Adrenal gland (tissue), 9 donors: ENCODE measurements at regions not wholly inside any gene's neighbourhood (a gene's known extent, or its start where the extent isn't known, plus 50 kb on each side); places are given as distances from the start of the nearest gene placed in this dataset.

ENCODE experiments used
- DNase-seq, 7 donors: peaks; one replicate each; pipeline ENCODE4 v3.0.0-alpha.2; 2019 to 2020
- H3K27ac ChIP-seq, 5 donors: fragments of 200-600 bp; sonication (generic) in 4 of 5; 1 replicate in 3 of 5; 2 replicates in 2 of 5; pipeline versions ENCODE4 v1.5.1 to v1.8.0; 2016 to 2020; ENCODE audit warnings: mild to moderate bottlenecking in 1 of 5
- H3K27me3 ChIP-seq: fragments of 200-600 bp; 2 replicates; pipeline ENCODE4 v1.8.0; 2021
- H3K36me3 ChIP-seq, 2 donors: fragments of 200-600 bp; replicated peaks in 1 of 2; 1 replicate in 1 of 2; 2 replicates in 1 of 2; pipeline versions ENCODE4 v1.5.1 to v1.8.0; 2018 to 2022
- H3K4me1 ChIP-seq, 2 donors: fragments of 200-600 bp; replicated peaks in 1 of 2; 1 replicate in 1 of 2; 2 replicates in 1 of 2; pipeline versions ENCODE4 v1.5.1 to v1.8.0; 2018 to 2021
- H3K4me3 ChIP-seq, 4 donors: fragments of 200-600 bp; sonication (generic) in 3 of 4; one replicate each; pipeline ENCODE4 v1.5.1; 2016 to 2018
- H3K9me3 ChIP-seq, 3 donors: fragments of 200-600 bp; sonication (generic) in 1 of 3; replicated peaks in 1 of 3; 1 replicate in 2 of 3; 2 replicates in 1 of 3; pipeline versions ENCODE4 v1.5.1 to v1.8.0; 2016 to 2021
- CTCF ChIP-seq, 6 experiments: fragments of 450-650 bp in 4 of 6; fragments of 200-600 bp in 2 of 6; sonication (generic) in 1 of 6; IDR thresholded peaks; 1 replicate in 5 of 6; 2 replicates in 1 of 6; pipeline versions ENCODE4 v1.5.1 to v1.8.0; 2016 to 2021; ENCODE audit warnings: antibody characterized with exemption in 6 of 6, mild to moderate bottlenecking in 2 of 6, moderate library complexity in 1 of 6
- POLR2A ChIP-seq, 2 donors: fragments of 450-650 bp; IDR thresholded peaks; one replicate each; pipeline ENCODE4 v1.6.1; 2017; ENCODE audit warnings: antibody characterized with exemption in 2 of 2, mild to moderate bottlenecking in 2 of 2, moderate library complexity in 1 of 2
- WGBS, 4 donors: extraction: QIAGEN DNeasy Blood & Tissue Kit in 2 of 4; methylation state at CpG; one replicate each; pipeline versions ENCODE4 v1.1.5 to v1.1.7; 2013 to 2017; 5-methylcytosine and 5-hydroxymethylcytosine counted together
- intact Hi-C, 2 donors: fragments of 100-400 bp; cut with DNase I; formaldehyde crosslinking; loops; one replicate each; pipeline versions ENCODE4 v1.14.1 to v1.15.0; 2022 to 2023
- donor health status: healthy with polysubstance abuse.
- donor health status: Bipolar disorder and iron deficiency.
- donor health status: DM: yes; HTN: yes; CAD: no.
- donor health status: DM: no; HTN: no; CAD: no.
- donor health status: DM: no; HTN: no; CAD: no.

- no peaks in the 10 kb centered on the region for H3K36me3 ChIP-seq
- H3K27me3 ChIP-seq, result no peaks in the 10 kb centered on the region
- no peak for TF ChIP-seq POLR2A (IDR thresholded peaks at IDR 0.05)
- no peak for TF ChIP-seq CTCF (IDR thresholded peaks at IDR 0.05)
- DNase-seq, result no peak
- no peaks in the 10 kb centered on the region for H3K9me3 ChIP-seq
- intact Hi-C loops, result no loop called here
- H3K27ac ChIP-seq, result no peak overlapping the region
- H3K4me3 ChIP-seq, result no peak overlapping the region
- no peaks in the 10 kb centered on the region for H3K4me1 ChIP-seq
These were observed 410.3 kb upstream of the ZNF385D start for GRCh38 chr3:22161315-22161714.

GRCh38 chr3:22170370-22170769 lies 419.4 kb upstream of the ZNF385D start:
- Histone ChIP-seq H3K27me3 (no peaks in the 10 kb centered on the region), H3K4me1 (no peaks in the 10 kb centered on the region), H3K36me3 (no peaks in the 10 kb centered on the region), H3K9me3 (no peaks in the 10 kb centered on the region), H3K4me3 (no peak overlapping the region), H3K27ac (no peak overlapping the region)
- DNase-seq, result no peak
- 54 to 71% (median 66%) methylated on average over 1 of the region's 1 CpG for WGBS, 4 donors
- intact Hi-C loops, result no loop called here
- TF ChIP-seq POLR2A (IDR thresholded peaks at IDR 0.05) (no peak), CTCF (IDR thresholded peaks at IDR 0.05) (no peak)

- no peak for DNase-seq
- 64 to 80% (median 78%) methylated on average over 4 of the region's 4 CpGs for WGBS, 4 donors
- Histone ChIP-seq H3K36me3 (no peaks in the 10 kb centered on the region), H3K4me3 (no peak overlapping the region), H3K9me3 (no peaks in the 10 kb centered on the region), H3K4me1 (no peaks in the 10 kb centered on the region), H3K27me3 (no peaks in the 10 kb centered on the region), H3K27ac (no peak overlapping the region)
- TF ChIP-seq CTCF (IDR thresholded peaks at IDR 0.05) (no peak), POLR2A (IDR thresholded peaks at IDR 0.05) (no peak)
- intact Hi-C loops, result no loop called here
These were observed 422.0 kb upstream of the ZNF385D start for GRCh38 chr3:22172964-22173363.

GRCh38 chr3:22175947-22176346 lies 424.9 kb upstream of the ZNF385D start:
- H3K9me3 ChIP-seq, result no peaks in the 10 kb centered on the region
- TF ChIP-seq POLR2A (IDR thresholded peaks at IDR 0.05) (no peak), CTCF (IDR thresholded peaks at IDR 0.05) (peak in 1 of 6 experiments; percentile 18)
- no peaks in the 10 kb centered on the region for H3K27me3 ChIP-seq
- no peaks in the 10 kb centered on the region for H3K4me1 ChIP-seq
- no peak overlapping the region for H3K4me3 ChIP-seq
- no peak for DNase-seq
- WGBS, 4 donors, result 25 to 50% (median 32%) methylated on average over 1 of the region's 1 CpG
- H3K36me3 ChIP-seq, result no peaks in the 10 kb centered on the region
- no peak overlapping the region for H3K27ac ChIP-seq
- intact Hi-C loops, result no loop called here
